A673 (cell line): ENCODE measurements at regions not wholly inside any gene's neighbourhood (a gene's known extent, or its start where the extent isn't known, plus 50 kb on each side); places are given as distances from the start of the nearest gene placed in this dataset.

Experiments used
- EZH2 ChIP-seq: fragments of 200-600 bp; sonication (generic); IDR thresholded peaks from 2 replicates; pipeline ENCODE4 v1.6.1; 2017; ENCODE audit warnings: borderline replicate concordance, low read depth, mild to moderate bottlenecking, mixed read lengths, antibody characterized with exemption, low read length; ENCODE audit not compliant: poor library complexity, severe bottlenecking
- TF ChIP-seq, protein P1 (sequence below): fragments of 300-800, 200-600 bp; sonication (generic); conservative IDR thresholded peaks from 2 replicates; pipeline ENCODE4 v1.5.1; 2017; ENCODE audit warnings: low read depth, mild to moderate bottlenecking, antibody characterized with exemption, low read length, moderate library complexity, mixed read lengths

- TF ChIP-seq, protein P1, sequence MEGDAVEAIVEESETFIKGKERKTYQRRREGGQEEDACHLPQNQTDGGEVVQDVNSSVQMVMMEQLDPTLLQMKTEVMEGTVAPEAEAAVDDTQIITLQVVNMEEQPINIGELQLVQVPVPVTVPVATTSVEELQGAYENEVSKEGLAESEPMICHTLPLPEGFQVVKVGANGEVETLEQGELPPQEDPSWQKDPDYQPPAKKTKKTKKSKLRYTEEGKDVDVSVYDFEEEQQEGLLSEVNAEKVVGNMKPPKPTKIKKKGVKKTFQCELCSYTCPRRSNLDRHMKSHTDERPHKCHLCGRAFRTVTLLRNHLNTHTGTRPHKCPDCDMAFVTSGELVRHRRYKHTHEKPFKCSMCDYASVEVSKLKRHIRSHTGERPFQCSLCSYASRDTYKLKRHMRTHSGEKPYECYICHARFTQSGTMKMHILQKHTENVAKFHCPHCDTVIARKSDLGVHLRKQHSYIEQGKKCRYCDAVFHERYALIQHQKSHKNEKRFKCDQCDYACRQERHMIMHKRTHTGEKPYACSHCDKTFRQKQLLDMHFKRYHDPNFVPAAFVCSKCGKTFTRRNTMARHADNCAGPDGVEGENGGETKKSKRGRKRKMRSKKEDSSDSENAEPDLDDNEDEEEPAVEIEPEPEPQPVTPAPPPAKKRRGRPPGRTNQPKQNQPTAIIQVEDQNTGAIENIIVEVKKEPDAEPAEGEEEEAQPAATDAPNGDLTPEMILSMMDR, result no peak
- TF ChIP-seq EZH2, result no peak
Observed at GRCh38 chr9:115850548-115851304, 302.9 kb upstream of the PAPPA start.
